ENCODE measurements at regions not wholly inside any gene's neighbourhood (a gene's known extent, or its start where the extent isn't known, plus 50 kb on each side); places are given as distances from the start of the nearest gene placed in this dataset.

- DNase-seq = no peak
- no peaks in the 10 kb centered on the region for H3K36me3 ChIP-seq
- H3K9me3 ChIP-seq (ENCODE audit: severe bottlenecking) = no peaks in the 10 kb centered on the region
- H3K27me3 ChIP-seq (ENCODE audit: insufficient read depth, low read depth, severe bottlenecking) = peaks cover 11% of the 10 kb centered on the region
- TF ChIP-seq CTCF (IDR thresholded peaks at IDR 0.05; ENCODE audit: low read depth, low read length) = no peak
- no peak overlapping the region for H3K27ac ChIP-seq
- no peak overlapping the region for H3K4me3 ChIP-seq (ENCODE audit: low read depth, low read length)
Observed at GRCh38 chr9:87179553-87180340, 232.4 kb upstream of the GAS1 start.

GRCh38 chr9:87180361-87180760, 233.1 kb upstream of the GAS1 start:
- Histone ChIP-seq H3K27ac (no peak overlapping the region), H3K27me3 (ENCODE audit: insufficient read depth, low read depth, severe bottlenecking) (peaks cover 17% of the 10 kb centered on the region), H3K36me3 (no peaks in the 10 kb centered on the region), H3K9me3 (ENCODE audit: severe bottlenecking) (no peaks in the 10 kb centered on the region), H3K4me3 (ENCODE audit: low read depth, low read length) (no peak overlapping the region)
- no peak for TF ChIP-seq CTCF (IDR thresholded peaks at IDR 0.05; ENCODE audit: low read depth, low read length)
- no peak for DNase-seq

GRCh38 chr9:87180841-87181240, 233.5 kb upstream of the GAS1 start:
- Histone ChIP-seq H3K36me3 (no peaks in the 10 kb centered on the region), H3K27me3 (ENCODE audit: insufficient read depth, low read depth, severe bottlenecking) (peaks cover 18% of the 10 kb centered on the region), H3K4me3 (ENCODE audit: low read depth, low read length) (no peak overlapping the region), H3K27ac (no peak overlapping the region), H3K9me3 (ENCODE audit: severe bottlenecking) (no peaks in the 10 kb centered on the region)
- TF ChIP-seq CTCF (IDR thresholded peaks at IDR 0.05; ENCODE audit: low read depth, low read length) = no peak
- DNase-seq = no peak

GRCh38 chr9:87181670-87182069, 234.4 kb upstream of the GAS1 start:
- H3K27ac ChIP-seq = no peak overlapping the region
- H3K9me3 ChIP-seq (ENCODE audit: severe bottlenecking) = no peaks in the 10 kb centered on the region
- peaks cover 15% of the 10 kb centered on the region for H3K27me3 ChIP-seq (ENCODE audit: insufficient read depth, low read depth, severe bottlenecking)
- H3K36me3 ChIP-seq = no peaks in the 10 kb centered on the region
- H3K4me3 ChIP-seq (ENCODE audit: low read depth, low read length) = no peak overlapping the region
- TF ChIP-seq CTCF (IDR thresholded peaks at IDR 0.05; ENCODE audit: low read depth, low read length) = no peak
- DNase-seq = no peak

GRCh38 chr9:87184956-87185642, 237.8 kb upstream of the GAS1 start:
- no peak for TF ChIP-seq CTCF (IDR thresholded peaks at IDR 0.05; ENCODE audit: low read depth, low read length)
- H3K27me3 ChIP-seq (ENCODE audit: insufficient read depth, low read depth, severe bottlenecking) = peaks cover 30% of the 10 kb centered on the region
- no peak overlapping the region for H3K4me3 ChIP-seq (ENCODE audit: low read depth, low read length)
- no peak for DNase-seq
- no peak overlapping the region for H3K27ac ChIP-seq
- H3K36me3 ChIP-seq = no peaks in the 10 kb centered on the region
- H3K9me3 ChIP-seq (ENCODE audit: severe bottlenecking) = no peaks in the 10 kb centered on the region
